ENCODE measurements at regions not wholly inside any gene's neighbourhood (a gene's known extent, or its start where the extent isn't known, plus 50 kb on each side); places are given as distances from the start of the nearest gene placed in this dataset.

GRCh38 chr18:30754846-30755245 lies 287.7 kb downstream of the DSC3 start:
- TF ChIP-seq CTCF (IDR thresholded peaks at IDR 0.05) (no peak), POLR2A (IDR thresholded peaks at IDR 0.05) (no peak)

All from uterus (tissue), 2 donors.